ENCODE measurements at regions not wholly inside any gene's neighbourhood (a gene's known extent, or its start where the extent isn't known, plus 50 kb on each side); places are given as distances from the start of the nearest gene placed in this dataset.

DNA sequence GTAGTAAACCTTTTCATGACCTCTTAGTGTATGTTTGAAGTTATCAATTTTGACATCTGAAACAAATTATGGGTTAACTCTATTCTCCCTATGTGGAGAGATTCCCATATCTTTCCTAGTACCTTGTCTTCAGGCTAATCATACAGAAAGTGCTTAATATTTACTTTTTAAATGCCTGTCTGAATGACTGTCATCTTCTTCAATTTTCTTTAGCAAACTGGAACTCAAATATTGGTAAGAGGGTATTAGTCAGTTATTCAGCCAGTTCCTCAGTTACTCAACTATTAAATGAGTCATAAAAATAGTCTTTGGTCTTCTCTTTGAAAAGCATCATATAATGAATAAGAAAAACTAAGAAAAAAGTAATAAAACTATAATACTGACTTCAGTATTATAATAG lies 1038.0 kb upstream of the PIK3C3 start:
- no peaks in the 10 kb centered on the region for H3K4me1 ChIP-seq (ENCODE audit: control insufficient read depth, insufficient read depth, low read depth, low read length)
- no peaks in the 10 kb centered on the region for H3K79me1 ChIP-seq (replicated peaks; ENCODE audit: low read length, poor library complexity, severe bottlenecking)
- H4K8ac ChIP-seq (ENCODE audit: low read length), result no peak overlapping the region
- no peak overlapping the region for H3K27ac ChIP-seq (ENCODE audit: low read length, poor library complexity, severe bottlenecking)
- H2BK120ac ChIP-seq (ENCODE audit: low read depth, low read length), result no peak overlapping the region
- no peak overlapping the region for H3K4me2 ChIP-seq (ENCODE audit: low read length, poor library complexity, severe bottlenecking)
- no peaks in the 10 kb centered on the region for H3K36me3 ChIP-seq (ENCODE audit: control insufficient read depth in 1 of 2, insufficient read depth in 2 of 2, low read depth in 1 of 2, low read length in 2 of 2)
- no peak overlapping the region for H3K4me3 ChIP-seq (ENCODE audit: insufficient read depth in 1 of 2, low read depth in 1 of 2, low read length in 2 of 2)
- H3K14ac ChIP-seq (ENCODE audit: low read length in 2 of 2), result no peak overlapping the region
- H2AFZ ChIP-seq (ENCODE audit: low read depth, low read length), result no peak overlapping the region
- no peaks in the 10 kb centered on the region for H3K27me3 ChIP-seq (ENCODE audit: control insufficient read depth in 1 of 2, insufficient read depth in 1 of 2, low read length in 2 of 2)
- no peak overlapping the region for H2AK5ac ChIP-seq (ENCODE audit: low read length, severe bottlenecking)
- H2BK15ac ChIP-seq (ENCODE audit: low read depth, poor library complexity, severe bottlenecking), result no peak overlapping the region
- H2BK5ac ChIP-seq (ENCODE audit: low read depth, low read length, poor library complexity, severe bottlenecking), result no peak overlapping the region
- no peak overlapping the region for H3K4ac ChIP-seq (ENCODE audit: low read depth in 1 of 2, low read length in 2 of 2)
- peak; percentile 3 for DNase-seq
- H3K18ac ChIP-seq (ENCODE audit: low read depth in 1 of 2, low read length in 2 of 2), result no peak overlapping the region
- no peaks in the 10 kb centered on the region for H3K9me3 ChIP-seq (ENCODE audit: control insufficient read depth, low read length)
- H3K9ac ChIP-seq (ENCODE audit: low read length), result no peak overlapping the region
- no peak overlapping the region for H3K23ac ChIP-seq (ENCODE audit: low read length in 2 of 2)
- H4K91ac ChIP-seq (ENCODE audit: low read length), result no peak overlapping the region
- no peak overlapping the region for H2BK12ac ChIP-seq (ENCODE audit: low read length in 2 of 2)

DNA sequence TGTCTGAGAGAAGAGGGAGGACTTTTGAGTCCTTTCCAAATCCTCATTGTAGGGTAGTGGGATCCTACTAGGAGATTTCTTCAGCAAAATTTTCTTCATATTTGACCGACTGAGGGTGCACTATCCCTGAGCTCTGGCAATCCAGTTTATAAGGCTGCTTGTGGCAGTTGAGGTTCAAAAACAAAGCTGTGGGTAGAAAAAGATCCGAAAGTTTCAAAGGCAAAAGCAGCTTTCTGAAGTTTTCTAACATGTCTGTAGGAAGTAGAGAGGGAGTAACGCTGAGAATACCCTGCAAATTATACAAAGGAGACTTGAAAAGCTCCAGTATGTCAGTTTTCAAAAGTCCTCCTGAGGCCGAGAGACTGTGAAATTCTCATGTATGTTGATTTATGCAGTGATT lies 1039.3 kb upstream of the PIK3C3 start:
- H3K79me1 ChIP-seq (replicated peaks; ENCODE audit: low read length, poor library complexity, severe bottlenecking), result no peaks in the 10 kb centered on the region
- H3K9ac ChIP-seq (ENCODE audit: low read length), result no peak overlapping the region
- H3K4me3 ChIP-seq (ENCODE audit: insufficient read depth in 1 of 2, low read depth in 1 of 2, low read length in 2 of 2), result no peak overlapping the region
- no peak overlapping the region for H3K27ac ChIP-seq (ENCODE audit: low read length, poor library complexity, severe bottlenecking)
- H3K27me3 ChIP-seq (ENCODE audit: control insufficient read depth in 1 of 2, insufficient read depth in 1 of 2, low read length in 2 of 2), result no peaks in the 10 kb centered on the region
- H3K4ac ChIP-seq (ENCODE audit: low read depth in 1 of 2, low read length in 2 of 2), result no peak overlapping the region
- WGBS, result 93% methylated on average over 4 of the region's 4 CpGs
- H3K4me1 ChIP-seq (ENCODE audit: control insufficient read depth, insufficient read depth, low read depth, low read length), result no peaks in the 10 kb centered on the region
- no peak overlapping the region for H2AK5ac ChIP-seq (ENCODE audit: low read length, severe bottlenecking)
- no peak overlapping the region for H2BK120ac ChIP-seq (ENCODE audit: low read depth, low read length)
- H3K23ac ChIP-seq (ENCODE audit: low read length in 2 of 2), result no peak overlapping the region
- no peak for DNase-seq
- H2BK5ac ChIP-seq (ENCODE audit: low read depth, low read length, poor library complexity, severe bottlenecking), result no peak overlapping the region
- no peak overlapping the region for H4K91ac ChIP-seq (ENCODE audit: low read length)
- H2AFZ ChIP-seq (ENCODE audit: low read depth, low read length), result no peak overlapping the region
- H3K14ac ChIP-seq (ENCODE audit: low read length in 2 of 2), result no peak overlapping the region
- H3K9me3 ChIP-seq (ENCODE audit: control insufficient read depth, low read length), result no peaks in the 10 kb centered on the region
- H4K8ac ChIP-seq (ENCODE audit: low read length), result no peak overlapping the region
- H3K18ac ChIP-seq (ENCODE audit: low read depth in 1 of 2, low read length in 2 of 2), result no peak overlapping the region
- no peak overlapping the region for H2BK12ac ChIP-seq (ENCODE audit: low read length in 2 of 2)
- no peak overlapping the region for H2BK15ac ChIP-seq (ENCODE audit: low read depth, poor library complexity, severe bottlenecking)
- no peak overlapping the region for H3K4me2 ChIP-seq (ENCODE audit: low read length, poor library complexity, severe bottlenecking)
- no peaks in the 10 kb centered on the region for H3K36me3 ChIP-seq (ENCODE audit: control insufficient read depth in 1 of 2, insufficient read depth in 2 of 2, low read depth in 1 of 2, low read length in 2 of 2)

- H3K79me1 ChIP-seq (replicated peaks; ENCODE audit: low read length, poor library complexity, severe bottlenecking), result no peaks in the 10 kb centered on the region
Observed at GRCh38 chr18:40911582-40912254, 1043.3 kb upstream of the PIK3C3 start.

DNA sequence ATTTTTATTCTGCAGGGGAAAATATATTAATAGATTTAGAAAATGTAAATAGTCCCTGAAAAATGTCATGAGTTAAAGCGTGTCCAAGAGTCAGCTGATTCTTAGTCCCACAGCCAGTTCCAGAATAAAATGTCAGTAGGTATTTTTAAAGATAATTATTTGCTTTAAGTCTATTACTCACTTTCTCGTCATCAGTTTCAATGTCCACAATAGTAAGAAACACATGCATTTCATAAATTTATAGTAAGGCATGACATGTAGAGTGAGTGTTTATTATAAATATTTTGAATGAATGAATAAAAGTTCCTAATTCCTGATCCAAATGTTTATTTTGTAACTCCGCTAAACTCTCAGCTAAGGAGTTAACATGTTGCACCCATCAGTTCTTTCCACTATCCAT lies 1044.0 kb upstream of the PIK3C3 start:
- H3K4me3 ChIP-seq (ENCODE audit: insufficient read depth in 1 of 2, low read depth in 1 of 2, low read length in 2 of 2), result no peak overlapping the region
- H3K18ac ChIP-seq (ENCODE audit: low read depth in 1 of 2, low read length in 2 of 2), result no peak overlapping the region
- no peak overlapping the region for H2BK5ac ChIP-seq (ENCODE audit: low read depth, low read length, poor library complexity, severe bottlenecking)
- 89% methylated on average over 1 of the region's 3 CpGs for WGBS
- H3K23ac ChIP-seq (ENCODE audit: low read length in 2 of 2), result no peak overlapping the region
- H3K36me3 ChIP-seq (ENCODE audit: control insufficient read depth in 1 of 2, insufficient read depth in 2 of 2, low read depth in 1 of 2, low read length in 2 of 2), result no peaks in the 10 kb centered on the region
- no peak overlapping the region for H2BK12ac ChIP-seq (ENCODE audit: low read length in 2 of 2)
- H3K9ac ChIP-seq (ENCODE audit: low read length), result no peak overlapping the region
- no peaks in the 10 kb centered on the region for H3K27me3 ChIP-seq (ENCODE audit: control insufficient read depth in 1 of 2, insufficient read depth in 1 of 2, low read length in 2 of 2)
- H2AK5ac ChIP-seq (ENCODE audit: low read length, severe bottlenecking), result no peak overlapping the region
- H3K9me3 ChIP-seq (ENCODE audit: control insufficient read depth, low read length), result no peaks in the 10 kb centered on the region
- no peak overlapping the region for H3K14ac ChIP-seq (ENCODE audit: low read length in 2 of 2)
- no peak overlapping the region for H2AFZ ChIP-seq (ENCODE audit: low read depth, low read length)
- no peak for DNase-seq
- no peak overlapping the region for H2BK120ac ChIP-seq (ENCODE audit: low read depth, low read length)
- no peak overlapping the region for H3K4ac ChIP-seq (ENCODE audit: low read depth in 1 of 2, low read length in 2 of 2)
- no peak overlapping the region for H3K27ac ChIP-seq (ENCODE audit: low read length, poor library complexity, severe bottlenecking)
- no peak overlapping the region for H3K4me2 ChIP-seq (ENCODE audit: low read length, poor library complexity, severe bottlenecking)
- no peak overlapping the region for H4K91ac ChIP-seq (ENCODE audit: low read length)
- H3K79me1 ChIP-seq (replicated peaks; ENCODE audit: low read length, poor library complexity, severe bottlenecking), result no peaks in the 10 kb centered on the region
- H2BK15ac ChIP-seq (ENCODE audit: low read depth, poor library complexity, severe bottlenecking), result no peak overlapping the region
- no peak overlapping the region for H4K8ac ChIP-seq (ENCODE audit: low read length)
- H3K4me1 ChIP-seq (ENCODE audit: control insufficient read depth, insufficient read depth, low read depth, low read length), result no peaks in the 10 kb centered on the region

More at GRCh38 chr18:40911582-40912254, 1043.3 kb upstream of the PIK3C3 start:
- Histone ChIP-seq H2AK5ac (ENCODE audit: low read length, severe bottlenecking) (no peak overlapping the region), H4K8ac (ENCODE audit: low read length) (peak overlapping the region; percentile 85), H2BK15ac (ENCODE audit: low read depth, poor library complexity, severe bottlenecking) (no peak overlapping the region), H3K9me3 (ENCODE audit: control insufficient read depth, low read length) (no peaks in the 10 kb centered on the region), H3K27ac (ENCODE audit: low read length, poor library complexity, severe bottlenecking) (no peak overlapping the region), H3K27me3 (ENCODE audit: control insufficient read depth in 1 of 2, insufficient read depth in 1 of 2, low read length in 2 of 2) (no peaks in the 10 kb centered on the region), H3K4me2 (ENCODE audit: low read length, poor library complexity, severe bottlenecking) (no peak overlapping the region), H3K18ac (ENCODE audit: low read depth in 1 of 2, low read length in 2 of 2) (no peak overlapping the region), H3K14ac (ENCODE audit: low read length in 2 of 2) (no peak overlapping the region), H2AFZ (ENCODE audit: low read depth, low read length) (peak overlapping the region; percentile 39), H2BK12ac (ENCODE audit: low read length in 2 of 2) (no peak overlapping the region), H2BK120ac (ENCODE audit: low read depth, low read length) (peak overlapping the region; percentile 49), H3K23ac (ENCODE audit: low read length in 2 of 2) (no peak overlapping the region), H4K91ac (ENCODE audit: low read length) (no peak overlapping the region), H3K4ac (ENCODE audit: low read depth in 1 of 2, low read length in 2 of 2) (no peak overlapping the region), H3K9ac (ENCODE audit: low read length) (no peak overlapping the region), H2BK5ac (ENCODE audit: low read depth, low read length, poor library complexity, severe bottlenecking) (no peak overlapping the region), H3K4me1 (ENCODE audit: control insufficient read depth, insufficient read depth, low read depth, low read length) (no peaks in the 10 kb centered on the region), H3K4me3 (ENCODE audit: insufficient read depth in 1 of 2, low read depth in 1 of 2, low read length in 2 of 2) (no peak overlapping the region), H3K36me3 (ENCODE audit: control insufficient read depth in 1 of 2, insufficient read depth in 2 of 2, low read depth in 1 of 2, low read length in 2 of 2) (no peaks in the 10 kb centered on the region)
- WGBS, result 94% methylated on average over 2 of the region's 4 CpGs
- peak; percentile 65 for DNase-seq
